ENCODE measurements at regions not wholly inside any gene's neighbourhood (a gene's known extent, or its start where the extent isn't known, plus 50 kb on each side); places are given as distances from the start of the nearest gene placed in this dataset.

- Histone ChIP-seq H2AFZ (ENCODE audit: insufficient read depth, low read length, poor library complexity) (no peak overlapping the region), H3K23ac (ENCODE audit: low read length) (no peak overlapping the region), H3K27me3 (ENCODE audit: insufficient read depth, low read length) (no peaks in the 10 kb centered on the region), H3K4me3 (ENCODE audit: low read depth, low read length) (no peak overlapping the region), H2BK12ac (ENCODE audit: low read length) (no peak overlapping the region), H4K12ac (ENCODE audit: low read depth, low read length) (no peak overlapping the region), H4K91ac (ENCODE audit: low read depth, low read length) (no peak overlapping the region), H4K8ac (ENCODE audit: low read depth, low read length) (no peak overlapping the region), H3K4me2 (ENCODE audit: low read length) (no peak overlapping the region), H2AK5ac (ENCODE audit: low read length) (no peak overlapping the region), H3K18ac (ENCODE audit: low read length) (no peak overlapping the region), H3K79me1 (ENCODE audit: low read length) (no peaks in the 10 kb centered on the region), H3K9me3 (ENCODE audit: insufficient read depth, low read depth, low read length) (peaks cover 2% of the 10 kb centered on the region), H3K4me1 (ENCODE audit: control insufficient read depth in 1 of 2, insufficient read depth in 2 of 2, low read length in 2 of 2) (no peaks in the 10 kb centered on the region), H3K36me3 (ENCODE audit: control insufficient read depth in 1 of 2, insufficient read depth in 2 of 2, low read length in 2 of 2) (no peaks in the 10 kb centered on the region), H3K79me2 (ENCODE audit: control insufficient read depth, insufficient read depth, low read length, poor library complexity) (no peaks in the 10 kb centered on the region), H2BK5ac (ENCODE audit: low read depth, low read length, poor library complexity) (no peak overlapping the region), H3K27ac (ENCODE audit: low read depth, low read length) (no peak overlapping the region), H3K4ac (ENCODE audit: low read depth, low read length) (no peak overlapping the region), H3K14ac (ENCODE audit: low read length) (no peak overlapping the region), H3K9ac (ENCODE audit: low read length) (no peak overlapping the region), H2BK120ac (ENCODE audit: insufficient read depth, low read length, poor library complexity) (no peak overlapping the region)
- DNase-seq = no peak
These were observed 826.2 kb downstream of the TECRL start for GRCh38 chr4:63583007-63583406.

GRCh38 chr4:63580796-63581475 is 828.3 kb downstream of the TECRL start:
- H3K27ac ChIP-seq (ENCODE audit: low read depth, low read length) = no peak overlapping the region
- no CpG with 5 or more reads among the region's 1 CpG for WGBS (ENCODE audit: extremely low coverage, insufficient coverage, insufficient read length)
- no peak overlapping the region for H3K4ac ChIP-seq (ENCODE audit: low read depth, low read length)

GRCh38 chr4:63578383-63578782 is 830.9 kb downstream of the TECRL start:
- Histone ChIP-seq H2BK12ac (ENCODE audit: low read length) (no peak overlapping the region), H3K27me3 (ENCODE audit: insufficient read depth, low read length) (no peaks in the 10 kb centered on the region), H3K4me2 (ENCODE audit: low read length) (no peak overlapping the region), H3K4me3 (ENCODE audit: low read depth, low read length) (no peak overlapping the region), H3K36me3 (ENCODE audit: control insufficient read depth in 1 of 2, insufficient read depth in 2 of 2, low read length in 2 of 2) (no peaks in the 10 kb centered on the region), H3K9ac (ENCODE audit: low read length) (no peak overlapping the region), H2AK5ac (ENCODE audit: low read length) (no peak overlapping the region), H4K91ac (ENCODE audit: low read depth, low read length) (no peak overlapping the region), H3K27ac (ENCODE audit: low read depth, low read length) (no peak overlapping the region), H3K4me1 (ENCODE audit: control insufficient read depth in 1 of 2, insufficient read depth in 2 of 2, low read length in 2 of 2) (no peaks in the 10 kb centered on the region), H3K18ac (ENCODE audit: low read length) (no peak overlapping the region), H3K79me2 (ENCODE audit: control insufficient read depth, insufficient read depth, low read length, poor library complexity) (no peaks in the 10 kb centered on the region), H4K12ac (ENCODE audit: low read depth, low read length) (no peak overlapping the region), H2BK120ac (ENCODE audit: insufficient read depth, low read length, poor library complexity) (no peak overlapping the region), H4K8ac (ENCODE audit: low read depth, low read length) (no peak overlapping the region), H3K23ac (ENCODE audit: low read length) (no peak overlapping the region), H3K14ac (ENCODE audit: low read length) (no peak overlapping the region), H3K4ac (ENCODE audit: low read depth, low read length) (no peak overlapping the region), H3K9me3 (ENCODE audit: insufficient read depth, low read depth, low read length) (peaks cover 2% of the 10 kb centered on the region), H2AFZ (ENCODE audit: insufficient read depth, low read length, poor library complexity) (no peak overlapping the region), H2BK5ac (ENCODE audit: low read depth, low read length, poor library complexity) (no peak overlapping the region), H3K79me1 (ENCODE audit: low read length) (no peaks in the 10 kb centered on the region)
- DNase-seq = no peak

More at GRCh38 chr4:63580796-63581475, 828.3 kb downstream of the TECRL start:
- no peak overlapping the region for H2AK5ac ChIP-seq (ENCODE audit: low read length)
- H3K4me2 ChIP-seq (ENCODE audit: low read length) = no peak overlapping the region
- no peak overlapping the region for H4K91ac ChIP-seq (ENCODE audit: low read depth, low read length)
- no peak overlapping the region for H4K8ac ChIP-seq (ENCODE audit: low read depth, low read length)
- no peak overlapping the region for H3K23ac ChIP-seq (ENCODE audit: low read length)
- H3K9me3 ChIP-seq (ENCODE audit: insufficient read depth, low read depth, low read length) = peaks cover 2% of the 10 kb centered on the region
- H3K79me2 ChIP-seq (ENCODE audit: control insufficient read depth, insufficient read depth, low read length, poor library complexity) = no peaks in the 10 kb centered on the region
- H2BK12ac ChIP-seq (ENCODE audit: low read length) = no peak overlapping the region
- H3K36me3 ChIP-seq (ENCODE audit: control insufficient read depth in 1 of 2, insufficient read depth in 2 of 2, low read length in 2 of 2) = no peaks in the 10 kb centered on the region
- H3K4me1 ChIP-seq (ENCODE audit: control insufficient read depth in 1 of 2, insufficient read depth in 2 of 2, low read length in 2 of 2) = no peaks in the 10 kb centered on the region
- H3K18ac ChIP-seq (ENCODE audit: low read length) = no peak overlapping the region
- H2BK5ac ChIP-seq (ENCODE audit: low read depth, low read length, poor library complexity) = no peak overlapping the region
- no peak overlapping the region for H3K14ac ChIP-seq (ENCODE audit: low read length)
- H3K4me3 ChIP-seq (ENCODE audit: low read depth, low read length) = no peak overlapping the region
- H2AFZ ChIP-seq (ENCODE audit: insufficient read depth, low read length, poor library complexity) = no peak overlapping the region
- no peak overlapping the region for H4K12ac ChIP-seq (ENCODE audit: low read depth, low read length)
- no peaks in the 10 kb centered on the region for H3K79me1 ChIP-seq (ENCODE audit: low read length)
- DNase-seq = no peak
- no peaks in the 10 kb centered on the region for H3K27me3 ChIP-seq (ENCODE audit: insufficient read depth, low read length)
- H2BK120ac ChIP-seq (ENCODE audit: insufficient read depth, low read length, poor library complexity) = no peak overlapping the region
- no peak overlapping the region for H3K9ac ChIP-seq (ENCODE audit: low read length)

- no peaks in the 10 kb centered on the region for H3K79me2 ChIP-seq (ENCODE audit: control insufficient read depth, insufficient read depth, low read length, poor library complexity)
- no peak overlapping the region for H3K4ac ChIP-seq (ENCODE audit: low read depth, low read length)
- no peak overlapping the region for H3K4me3 ChIP-seq (ENCODE audit: low read depth, low read length)
- no peak overlapping the region for H4K8ac ChIP-seq (ENCODE audit: low read depth, low read length)
- no peak overlapping the region for H3K23ac ChIP-seq (ENCODE audit: low read length)
- H4K91ac ChIP-seq (ENCODE audit: low read depth, low read length) = no peak overlapping the region
- no peaks in the 10 kb centered on the region for H3K79me1 ChIP-seq (ENCODE audit: low read length)
- no CpG with 5 or more reads among the region's 2 CpGs for WGBS (ENCODE audit: extremely low coverage, insufficient coverage, insufficient read length)
- H2BK12ac ChIP-seq (ENCODE audit: low read length) = no peak overlapping the region
- H2AK5ac ChIP-seq (ENCODE audit: low read length) = no peak overlapping the region
- no peak overlapping the region for H2BK5ac ChIP-seq (ENCODE audit: low read depth, low read length, poor library complexity)
- H3K27me3 ChIP-seq (ENCODE audit: insufficient read depth, low read length) = no peaks in the 10 kb centered on the region
- no peak for DNase-seq
- no peak overlapping the region for H3K14ac ChIP-seq (ENCODE audit: low read length)
- H4K12ac ChIP-seq (ENCODE audit: low read depth, low read length) = no peak overlapping the region
- H3K36me3 ChIP-seq (ENCODE audit: control insufficient read depth in 1 of 2, insufficient read depth in 2 of 2, low read length in 2 of 2) = peaks cover 0 to 3% of the 10 kb centered on the region in 2 experiments
- H3K4me1 ChIP-seq (ENCODE audit: control insufficient read depth in 1 of 2, insufficient read depth in 2 of 2, low read length in 2 of 2) = no peaks in the 10 kb centered on the region
- no peak overlapping the region for H3K27ac ChIP-seq (ENCODE audit: low read depth, low read length)
- no peak overlapping the region for H3K4me2 ChIP-seq (ENCODE audit: low read length)
- H3K18ac ChIP-seq (ENCODE audit: low read length) = no peak overlapping the region
- no peak overlapping the region for H2BK120ac ChIP-seq (ENCODE audit: insufficient read depth, low read length, poor library complexity)
- H2AFZ ChIP-seq (ENCODE audit: insufficient read depth, low read length, poor library complexity) = no peak overlapping the region
- no peak overlapping the region for H3K9ac ChIP-seq (ENCODE audit: low read length)
- peaks cover 4% of the 10 kb centered on the region for H3K9me3 ChIP-seq (ENCODE audit: insufficient read depth, low read depth, low read length)
These were observed 842.6 kb downstream of the TECRL start for GRCh38 chr4:63566658-63567057.

Data from trophoblast cell (in vitro differentiated cells and primary cell).